NCI-H2081 treated with DMSO at 0.1 percent for 48 hours (cell line): ENCODE measurements at regions not wholly inside any gene's neighbourhood (a gene's known extent, or its start where the extent isn't known, plus 50 kb on each side); places are given as distances from the start of the nearest gene placed in this dataset.

Source experiments
- DNase-seq: peaks from one replicate; lab custom pipeline; 2025; lab: John Stamatoyannopoulos, UW

DNA sequence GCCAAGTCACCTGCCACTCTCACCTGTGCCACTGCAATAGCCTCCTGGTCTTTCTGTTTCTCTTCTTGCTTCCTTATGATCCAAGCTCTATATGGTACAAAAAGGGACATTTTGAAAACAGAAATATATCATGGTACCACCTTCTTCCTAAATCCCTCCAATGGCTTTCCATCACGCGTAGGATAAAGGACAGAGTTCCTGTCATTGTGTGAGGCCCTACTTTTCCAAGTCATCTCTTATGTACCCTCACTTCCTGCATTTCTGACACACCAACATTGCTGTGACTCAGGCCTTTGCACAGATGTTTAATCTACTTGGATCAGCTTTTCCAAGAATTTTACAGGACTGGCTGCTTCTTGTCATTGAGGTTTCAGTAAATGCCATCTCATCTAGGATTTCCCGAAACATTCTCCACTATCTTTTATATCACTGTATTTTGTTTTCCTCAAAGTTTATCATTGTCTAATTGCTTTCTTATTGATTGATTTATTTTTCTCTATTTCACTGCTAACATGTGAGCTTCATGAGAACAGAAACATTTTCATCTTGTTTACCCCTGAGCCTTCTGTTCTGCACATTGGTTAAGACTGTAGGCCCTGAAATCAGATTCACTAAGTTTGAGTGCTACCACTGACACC lies 426.1 kb upstream of the FANCL start:
- no peak for DNase-seq

DNA sequence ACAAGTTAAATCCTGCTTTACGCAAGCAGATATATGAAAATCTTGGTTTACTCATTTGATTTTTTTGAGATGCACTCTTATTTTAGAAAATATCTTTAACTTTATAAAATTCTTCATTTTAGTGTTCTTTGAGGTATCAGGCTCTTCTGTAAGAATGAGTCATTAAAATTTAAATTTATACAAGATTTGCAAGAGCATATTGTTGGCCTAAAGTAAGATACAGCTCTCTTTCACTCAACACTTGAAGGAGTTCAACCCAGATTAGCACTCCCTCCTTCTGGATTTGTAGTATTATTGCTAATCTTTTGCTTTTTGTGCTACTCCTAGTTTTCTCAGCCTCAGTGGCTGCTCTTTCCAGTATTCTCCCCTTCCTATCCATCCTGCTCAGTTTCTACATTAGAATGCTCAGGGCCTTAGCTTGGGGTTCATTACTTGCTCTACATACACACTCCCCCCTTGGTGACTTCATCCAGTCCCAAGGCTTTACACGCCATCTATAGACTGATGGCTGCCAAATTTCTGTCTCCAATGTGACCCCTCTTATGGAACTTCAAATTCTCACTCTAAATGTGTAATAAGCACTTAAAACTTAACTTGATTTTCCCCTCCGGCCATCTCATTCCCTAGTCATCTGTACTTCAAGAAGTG lies 425.3 kb upstream of the FANCL start:
- no peak for DNase-seq

DNA sequence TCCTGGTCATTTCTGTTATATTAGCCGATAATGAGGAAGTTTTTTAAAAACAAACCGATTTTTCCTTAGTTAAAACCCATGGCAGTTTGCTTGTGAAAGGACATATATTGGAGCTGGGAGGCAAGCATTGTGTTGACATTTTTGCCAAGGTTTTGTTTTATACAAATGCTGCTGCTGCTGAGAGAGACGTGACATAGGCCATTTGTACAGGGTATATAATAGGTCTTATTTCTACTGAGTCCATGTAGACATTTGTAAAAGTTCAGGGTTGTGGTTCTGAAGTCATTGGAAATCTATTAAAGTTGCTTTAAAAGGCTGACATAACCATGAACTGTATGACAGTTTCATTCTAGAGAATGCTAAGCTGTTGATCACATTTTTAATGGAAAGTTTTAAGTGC lies 424.0 kb upstream of the FANCL start:
- DNase-seq, result no peak

DNA sequence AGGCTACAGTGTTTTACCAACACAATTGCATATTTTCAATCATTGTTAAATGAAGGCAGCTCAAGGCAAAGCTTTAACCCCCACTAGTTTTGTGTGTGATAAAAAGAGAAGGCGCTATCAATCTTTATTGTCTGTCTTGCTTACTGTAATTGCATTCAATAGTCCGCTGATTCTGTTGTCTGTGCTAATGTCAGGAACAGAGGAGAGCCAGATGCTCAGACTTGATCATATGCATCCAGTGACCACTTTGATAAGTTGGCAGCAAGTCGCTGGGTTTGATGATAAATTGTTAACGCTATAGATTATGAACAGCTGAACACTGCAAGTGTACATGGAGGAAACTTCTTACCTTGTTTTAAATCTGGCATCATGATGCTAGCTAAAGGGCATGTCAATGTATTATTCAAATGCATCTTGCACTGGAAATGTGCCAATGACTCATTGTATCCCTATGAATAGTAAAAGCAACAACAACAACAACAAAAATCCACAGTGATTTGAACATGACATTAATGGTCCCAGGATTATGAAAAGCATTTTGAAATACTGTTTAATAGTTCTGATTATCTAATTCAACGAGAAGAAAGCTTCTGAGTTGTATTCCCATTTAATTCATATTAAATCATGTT lies 423.5 kb upstream of the FANCL start:
- no peak for DNase-seq

DNA sequence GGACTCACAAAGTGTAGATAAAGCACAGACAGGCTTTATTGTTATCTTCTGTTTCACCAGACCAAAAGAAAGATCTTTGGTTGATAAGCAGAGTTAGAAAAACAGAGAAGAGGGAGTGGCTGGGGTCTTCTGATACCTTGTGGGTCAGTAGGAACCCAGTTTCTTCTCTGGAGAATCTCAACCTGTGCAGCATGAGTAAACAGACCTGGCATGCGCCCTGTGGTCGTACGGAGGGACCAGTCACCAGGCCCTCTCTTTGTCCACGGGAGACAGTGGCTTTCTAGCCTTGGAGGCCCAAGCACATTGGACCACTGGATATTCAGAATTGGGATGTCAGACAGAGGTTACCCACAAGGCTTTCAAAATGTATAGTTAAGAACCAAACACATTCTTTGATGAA lies 418.9 kb upstream of the FANCL start:
- no peak for DNase-seq

DNA sequence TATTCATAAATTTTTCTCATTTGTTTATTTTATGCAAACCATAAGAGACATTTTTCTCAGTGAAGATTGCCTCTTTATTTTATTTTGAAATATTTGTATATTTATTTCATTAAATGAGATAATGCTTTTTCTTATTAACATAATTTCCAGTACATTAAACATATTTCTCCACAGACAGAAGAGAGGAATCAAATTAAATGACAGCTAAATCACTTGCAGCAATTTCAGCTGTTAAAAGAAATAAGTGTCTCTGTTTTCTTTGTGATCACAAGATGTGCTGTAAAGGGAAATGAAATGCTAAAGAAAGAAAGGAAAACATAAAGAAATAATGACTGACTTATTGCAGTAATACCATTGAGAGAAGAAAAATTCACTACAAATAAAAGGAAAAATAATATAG lies 414.0 kb upstream of the FANCL start:
- DNase-seq, result no peak

DNA sequence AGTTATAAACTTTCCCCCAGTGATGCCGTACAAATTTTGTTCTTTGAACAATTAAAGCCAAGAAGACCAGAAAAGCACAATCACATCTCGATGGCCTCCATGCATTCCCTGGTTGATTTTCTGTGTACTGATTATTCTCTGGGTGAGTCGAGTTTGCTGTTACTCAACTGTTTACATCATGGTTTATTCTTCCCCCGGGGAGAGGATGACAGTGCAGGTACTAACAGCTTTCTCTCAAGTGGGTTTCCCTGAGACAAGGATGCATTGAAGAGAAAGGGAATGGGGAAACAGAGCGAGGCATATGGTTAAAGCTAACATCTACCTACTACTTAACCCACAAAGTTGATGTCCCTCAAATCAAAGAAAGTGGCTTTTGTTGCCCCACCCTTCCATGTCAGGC lies 410.8 kb upstream of the FANCL start:
- DNase-seq, result no peak

DNA sequence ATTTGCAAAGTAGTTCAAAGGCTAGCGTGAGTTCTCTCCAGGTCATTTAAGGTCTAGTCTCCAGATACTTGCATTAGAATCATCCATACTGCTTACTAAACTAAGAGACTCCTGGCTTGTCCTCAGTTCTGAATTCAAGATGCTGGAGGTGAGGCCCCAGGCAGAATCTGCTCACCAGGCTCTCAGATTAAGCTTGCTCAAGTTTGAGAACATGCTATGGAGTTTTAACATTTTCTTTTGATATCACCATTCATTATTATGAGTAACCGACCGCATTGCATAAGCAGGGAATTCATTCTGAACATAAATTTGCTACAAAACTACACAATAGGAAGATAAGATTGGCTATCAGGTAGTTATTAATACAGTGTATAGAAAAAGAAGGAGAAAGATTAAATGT lies 409.7 kb upstream of the FANCL start:
- DNase-seq, result no peak

DNA sequence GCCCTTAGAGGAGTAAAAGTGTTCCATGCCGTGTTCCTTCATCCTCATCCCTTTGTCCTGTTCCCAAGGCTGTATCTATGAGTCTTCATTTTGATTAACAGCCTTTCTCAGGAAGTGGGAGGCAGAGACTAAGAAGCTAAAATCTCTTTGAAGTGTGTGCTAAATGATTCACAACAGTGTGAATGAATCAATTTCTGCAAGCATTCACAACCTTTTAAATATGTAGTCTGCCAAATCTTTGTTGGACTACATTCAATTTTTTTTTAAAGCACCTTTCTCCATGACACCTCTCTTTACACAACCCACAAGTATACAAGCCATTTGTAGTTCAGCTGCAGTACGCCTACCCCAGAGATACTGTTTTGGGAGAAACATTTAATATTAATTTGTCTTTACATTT lies 408.6 kb upstream of the FANCL start:
- DNase-seq, result no peak

DNA sequence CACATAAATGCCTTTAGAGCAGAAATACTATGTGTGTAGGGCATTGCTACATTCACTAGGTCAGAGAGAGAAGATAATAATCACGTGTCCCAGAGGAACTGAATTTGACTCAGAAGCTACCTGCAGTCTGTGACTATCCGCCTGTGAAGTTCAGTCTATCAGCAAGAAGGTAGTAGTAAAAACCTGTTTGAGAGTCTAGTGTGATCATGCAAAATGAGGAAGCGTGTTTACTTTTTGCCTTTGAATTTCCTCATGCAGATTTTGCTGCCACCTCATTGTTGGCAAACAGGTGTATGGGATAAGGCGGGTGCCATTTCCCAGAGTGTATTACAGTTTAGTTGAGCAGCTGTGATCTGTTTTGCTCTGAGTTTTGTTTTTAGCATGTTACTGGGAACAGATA lies 403.9 kb upstream of the FANCL start:
- no peak for DNase-seq

DNA sequence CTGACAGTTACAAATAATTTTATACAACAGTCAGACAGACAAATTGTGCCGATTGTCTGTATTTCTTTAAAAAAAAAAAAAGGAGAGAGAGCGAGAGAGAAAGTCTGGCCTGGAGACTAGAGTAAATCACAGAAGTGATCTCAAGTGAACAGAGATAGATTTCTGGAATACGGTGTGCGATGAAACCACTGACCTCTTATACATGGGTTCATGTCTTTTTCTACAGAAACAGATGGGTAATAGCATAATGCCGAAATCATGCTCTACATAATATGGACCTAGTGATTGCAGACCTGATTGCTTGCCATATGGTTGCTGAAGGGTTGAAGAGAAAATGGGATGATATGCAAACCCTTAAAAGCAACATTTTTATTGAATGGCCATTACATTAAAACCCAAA lies 403.3 kb upstream of the FANCL start:
- no peak for DNase-seq

DNA sequence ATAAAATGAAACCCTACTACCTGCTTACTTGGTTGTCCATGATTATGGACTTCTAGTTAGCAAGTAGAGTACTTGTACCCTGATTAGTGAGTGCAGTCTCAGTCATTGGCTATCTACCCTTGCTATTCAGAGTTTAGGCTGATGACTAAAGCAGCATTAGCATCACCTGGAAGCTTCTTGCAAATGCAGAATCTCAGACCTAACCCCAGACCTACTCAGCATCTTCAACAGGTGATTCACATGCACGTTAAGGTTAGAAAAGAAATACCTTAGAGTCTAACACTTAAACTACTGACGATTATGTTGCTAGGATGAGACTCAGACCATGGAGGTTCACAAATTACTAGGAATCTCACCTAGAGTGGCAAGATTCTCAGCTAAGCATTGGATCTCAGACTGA lies 399.9 kb upstream of the FANCL start:
- DNase-seq, result no peak

DNA sequence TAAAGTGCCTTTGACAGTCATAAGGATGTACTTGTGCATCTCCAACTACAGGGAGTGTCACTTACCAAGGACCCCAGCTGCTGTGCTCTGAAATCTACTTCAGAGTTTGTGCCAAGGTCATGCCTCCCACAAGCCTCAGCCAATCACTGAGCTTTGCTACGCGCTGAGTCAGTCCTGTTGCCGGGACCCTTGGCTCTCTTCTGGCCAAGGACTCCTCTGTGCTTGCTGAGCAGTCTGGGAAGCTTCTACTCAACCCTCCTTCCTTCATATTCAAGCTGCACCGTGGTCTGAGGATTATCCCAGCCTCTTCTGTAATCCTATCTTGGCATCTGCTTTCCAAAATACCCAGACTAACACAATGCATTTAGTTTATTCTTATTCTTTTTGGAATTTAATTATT lies 398.9 kb upstream of the FANCL start:
- DNase-seq, result no peak

DNA sequence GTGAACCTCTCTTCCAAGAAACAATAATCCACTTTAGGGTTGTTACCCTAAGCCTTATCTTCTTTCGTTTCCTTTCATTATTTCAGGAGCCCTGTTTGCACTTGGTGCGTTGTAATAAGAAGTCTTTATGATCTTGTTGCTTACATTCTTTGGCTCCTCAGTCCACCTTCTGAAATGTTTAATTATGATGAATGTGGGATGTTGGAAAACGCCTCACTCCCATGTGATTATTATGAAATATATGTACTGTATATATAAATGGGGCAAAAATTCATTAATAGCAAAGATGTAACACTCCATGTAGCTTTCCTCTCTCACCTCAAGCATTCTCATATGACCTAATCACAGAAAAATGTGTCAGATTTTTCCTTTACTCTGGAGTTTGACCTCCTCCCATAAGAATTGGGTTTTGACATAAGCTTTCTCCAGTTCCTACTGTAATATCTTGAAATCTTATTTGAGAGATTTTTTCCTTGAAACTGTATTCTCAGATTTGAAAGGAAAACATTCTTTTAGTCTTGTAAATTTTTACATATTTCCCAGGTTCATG lies 397.2 kb upstream of the FANCL start:
- DNase-seq, result no peak

DNA sequence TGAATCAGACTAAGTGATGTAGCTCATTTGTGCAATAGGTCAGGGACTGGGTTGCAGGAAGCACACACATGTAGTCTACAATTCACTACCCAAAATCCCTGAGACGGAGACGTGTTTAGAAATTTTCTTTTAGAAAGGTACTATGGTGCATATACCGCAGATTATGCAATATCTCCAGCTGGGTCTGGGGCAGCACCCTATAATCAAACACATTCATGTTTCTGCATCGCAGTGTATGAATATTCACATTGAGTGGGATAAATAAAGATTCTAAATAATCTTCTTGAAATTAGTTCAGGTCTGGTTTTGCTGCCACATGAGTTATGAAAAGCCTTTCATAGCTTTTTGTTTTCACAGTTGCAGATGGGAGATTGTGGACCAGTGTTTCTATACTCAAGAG lies 395.7 kb upstream of the FANCL start:
- DNase-seq, result no peak

DNA sequence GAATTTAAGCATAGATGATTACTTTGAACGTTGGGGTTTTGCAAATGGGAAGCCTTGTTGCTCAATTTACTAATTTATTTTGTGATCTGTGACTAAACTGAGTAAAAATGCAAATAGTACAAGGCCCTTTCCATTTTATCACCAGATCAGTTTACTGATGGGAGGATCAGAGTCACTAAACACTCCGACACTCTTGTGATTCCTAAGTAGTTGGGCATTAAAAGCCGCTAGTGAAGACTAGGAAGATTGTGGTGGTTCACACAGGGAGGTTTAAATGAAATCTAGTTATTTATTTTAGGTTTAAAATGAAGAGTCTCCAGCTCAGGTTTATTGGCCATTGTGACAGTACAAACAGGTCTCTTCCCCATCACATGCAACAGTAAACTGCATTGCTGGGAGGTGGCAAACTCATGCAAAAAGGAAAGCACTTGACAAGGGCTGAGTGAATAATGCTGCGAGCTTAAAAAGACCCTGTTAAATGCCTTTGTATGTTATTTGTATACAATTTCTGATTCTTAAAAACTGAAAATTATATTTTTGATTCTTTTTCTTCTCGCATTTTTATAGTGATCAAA lies 394.8 kb upstream of the FANCL start:
- no peak for DNase-seq

DNA sequence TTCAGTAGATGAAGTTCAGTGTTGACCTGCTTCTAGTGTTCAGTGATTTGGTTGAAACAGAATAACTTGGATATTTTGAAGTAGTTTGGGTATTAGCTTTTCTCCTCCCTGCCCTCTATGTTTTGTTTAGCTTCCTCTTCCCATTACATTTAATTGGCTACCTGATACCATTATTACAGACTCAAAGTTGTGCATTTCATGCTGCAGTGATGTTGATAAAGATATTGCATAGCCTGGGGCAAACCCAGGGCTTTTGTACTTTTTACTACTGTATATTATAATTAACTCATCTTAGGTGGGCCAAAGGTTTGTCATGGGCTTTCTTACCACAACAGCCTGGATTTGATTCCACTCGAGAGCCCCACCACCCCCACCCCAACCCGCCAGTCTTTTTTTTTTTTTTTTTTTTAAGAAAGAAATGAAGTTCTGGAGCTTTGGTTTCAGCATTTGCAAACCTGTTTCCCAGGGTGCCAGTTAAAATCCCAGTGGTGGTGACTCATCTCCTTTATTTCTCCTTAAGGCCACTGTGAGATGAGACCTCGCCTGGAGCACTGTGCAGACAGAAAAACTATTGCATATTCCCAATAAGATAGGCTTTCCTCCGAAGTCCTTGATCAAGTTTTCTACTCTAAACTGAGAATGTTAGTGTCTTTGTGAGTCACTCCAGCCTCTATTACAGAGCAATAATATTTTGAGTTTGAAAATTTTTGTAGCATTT lies 393.7 kb upstream of the FANCL start:
- DNase-seq, result peak; percentile 58

DNA sequence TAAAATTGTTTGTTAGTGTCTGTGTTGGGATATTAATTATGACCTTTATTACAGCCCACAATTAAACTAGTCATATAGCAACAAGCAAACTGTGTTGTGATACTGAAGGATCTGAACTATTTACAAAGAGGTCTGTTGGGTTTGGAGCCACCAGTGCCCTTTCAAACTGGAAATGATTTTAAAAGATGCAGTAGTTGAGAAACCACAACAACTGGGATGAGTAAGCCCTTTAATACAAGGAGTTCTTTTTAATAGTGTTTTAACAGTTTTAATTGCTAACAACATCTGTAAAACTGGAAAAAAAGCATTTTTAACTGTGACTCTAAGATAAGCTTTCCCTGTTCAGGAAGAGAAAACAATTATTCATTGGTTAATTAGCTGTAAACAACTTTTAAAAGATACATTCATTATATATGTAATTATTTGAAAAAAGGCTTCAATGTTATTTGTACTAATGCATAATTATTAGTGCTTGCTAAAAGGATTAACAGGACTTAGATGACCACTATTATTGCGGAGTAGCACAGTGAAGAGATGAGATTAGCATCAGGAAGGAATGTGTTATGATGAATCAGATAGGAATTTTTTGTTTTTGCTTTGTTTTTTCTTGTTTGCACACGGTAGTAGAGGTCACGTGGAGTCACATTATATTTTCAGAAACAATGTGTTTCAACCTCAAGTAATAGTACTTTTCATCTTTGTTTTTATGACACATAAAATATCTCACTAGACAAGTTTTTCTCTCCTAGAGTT lies 392.7 kb upstream of the FANCL start:
- no peak for DNase-seq

DNA sequence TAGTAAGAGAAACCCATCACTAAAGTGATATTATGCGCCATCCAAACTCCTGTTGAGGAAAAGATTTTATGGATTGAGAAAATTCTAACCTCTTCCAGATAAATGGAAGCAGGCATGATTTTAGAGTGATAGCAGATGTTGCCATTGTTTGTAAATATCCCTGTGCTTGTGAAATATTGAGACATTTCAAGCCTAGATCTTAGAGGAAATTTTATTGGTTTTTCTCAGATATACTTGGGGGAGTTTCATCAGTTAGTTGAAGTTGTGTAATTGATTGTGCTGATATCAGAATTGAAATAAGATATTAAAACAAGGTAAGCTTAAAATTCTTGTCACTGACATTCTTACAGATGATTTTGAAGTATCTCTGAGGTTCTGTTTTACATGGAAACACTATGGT lies 390.9 kb upstream of the FANCL start:
- no peak for DNase-seq

DNA sequence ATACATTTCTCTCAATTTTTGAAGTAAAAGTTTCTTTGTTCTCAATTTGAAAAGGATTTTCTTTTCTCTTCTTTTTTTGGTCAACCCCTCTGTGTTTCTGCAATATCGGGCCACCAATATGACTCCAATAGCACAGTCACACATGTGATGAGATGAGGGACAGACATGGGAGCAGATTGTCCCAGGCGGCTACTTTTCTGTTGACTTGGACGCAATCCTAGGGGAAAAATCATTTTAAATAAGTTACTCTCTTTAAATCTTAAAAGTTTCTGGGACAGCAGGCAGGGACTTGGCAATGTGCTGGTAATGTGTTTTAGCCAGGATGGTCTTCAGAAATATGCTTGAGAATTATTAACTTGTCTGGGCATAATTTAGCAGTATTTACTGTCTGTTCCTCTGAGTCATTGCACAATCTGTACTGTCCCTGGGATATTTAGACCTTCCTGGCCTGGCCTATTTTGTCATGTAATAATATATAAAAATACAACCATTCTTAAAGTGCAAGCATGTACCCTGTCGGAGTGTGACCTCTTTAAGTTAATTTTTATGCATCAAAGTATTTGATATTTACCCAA lies 388.5 kb upstream of the FANCL start:
- no peak for DNase-seq

DNA sequence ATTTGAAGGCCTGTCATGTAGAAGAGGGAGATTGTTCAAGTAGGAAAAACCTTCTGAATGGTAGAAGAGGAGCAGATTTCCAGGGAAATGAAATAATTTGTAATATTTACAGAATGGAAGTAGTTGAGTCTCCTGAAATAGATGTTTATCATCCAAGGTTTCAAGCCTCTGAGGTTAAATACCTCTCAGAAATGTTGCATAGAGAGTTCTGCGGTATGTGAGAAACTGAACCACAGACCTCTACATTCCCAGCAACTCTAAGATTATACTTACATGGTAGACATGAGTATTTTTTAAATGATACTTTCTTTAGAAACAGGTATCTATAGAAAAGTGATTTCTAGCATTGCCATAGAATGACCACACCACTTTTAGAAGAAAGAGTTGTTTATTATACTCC lies 379.8 kb upstream of the FANCL start:
- no peak for DNase-seq
